WI38 (cell line): ENCODE measurements at regions not wholly inside any gene's neighbourhood (a gene's known extent, or its start where the extent isn't known, plus 50 kb on each side); places are given as distances from the start of the nearest gene placed in this dataset.

Experiments used
- H3K4me3 ChIP-seq: 2 replicates; pipeline ENCODE4 v1.5.1; 2011; ENCODE audit warnings: low read depth, mild to moderate bottlenecking, control low read depth, low read length
- CTCF ChIP-seq: IDR thresholded peaks from 2 replicates; pipeline ENCODE4 v1.5.1; 2012; ENCODE audit warnings: low read depth, mild to moderate bottlenecking, control low read depth, low read length

- no peak for TF ChIP-seq CTCF
- H3K4me3 ChIP-seq, result no peak overlapping the region
Observed at GRCh38 chr14:53609009-53609408, 347.6 kb downstream of the BMP4 start.

DNA sequence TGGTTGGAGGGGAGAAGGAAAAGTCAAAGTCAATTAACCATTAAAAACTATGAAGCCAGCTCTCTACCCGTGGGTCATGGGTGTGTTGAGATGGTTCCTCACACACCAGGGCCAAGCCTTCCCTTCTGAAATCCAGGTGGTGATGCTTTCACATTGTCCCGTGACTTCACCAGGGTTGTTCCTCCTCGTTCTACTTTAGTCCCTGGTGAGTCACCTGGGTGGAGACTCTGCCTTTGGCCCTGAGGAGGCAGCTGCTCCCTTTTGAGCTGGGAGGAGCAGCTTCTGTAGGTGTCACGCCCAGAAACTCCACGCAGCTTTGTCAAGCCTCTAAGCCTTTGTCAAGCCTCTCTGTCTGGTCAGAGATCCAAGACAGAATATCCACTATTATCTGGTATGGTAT, 348.3 kb downstream of the BMP4 start:
- H3K4me3 ChIP-seq, result no peak overlapping the region
- no peak for TF ChIP-seq CTCF

DNA sequence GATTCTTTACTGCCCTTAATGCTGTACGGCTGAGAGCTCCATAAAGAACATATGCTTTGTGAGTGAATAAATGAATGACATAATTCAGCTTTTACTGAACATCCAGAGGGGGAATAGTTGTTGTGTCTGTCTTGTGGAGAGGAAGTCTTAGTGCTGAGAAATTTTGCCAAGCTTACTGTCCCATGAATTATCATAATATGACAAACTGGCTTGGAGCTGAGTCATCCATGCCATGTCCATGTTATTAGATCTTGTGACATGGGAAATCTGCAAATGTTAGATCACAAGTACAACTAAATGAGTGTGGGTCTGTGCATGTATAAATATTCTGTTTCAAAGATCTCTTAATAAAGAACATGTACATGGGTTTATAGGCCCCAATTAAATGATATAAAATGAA, 350.4 kb downstream of the BMP4 start:
- TF ChIP-seq CTCF, result no peak
- H3K4me3 ChIP-seq, result no peak overlapping the region

DNA sequence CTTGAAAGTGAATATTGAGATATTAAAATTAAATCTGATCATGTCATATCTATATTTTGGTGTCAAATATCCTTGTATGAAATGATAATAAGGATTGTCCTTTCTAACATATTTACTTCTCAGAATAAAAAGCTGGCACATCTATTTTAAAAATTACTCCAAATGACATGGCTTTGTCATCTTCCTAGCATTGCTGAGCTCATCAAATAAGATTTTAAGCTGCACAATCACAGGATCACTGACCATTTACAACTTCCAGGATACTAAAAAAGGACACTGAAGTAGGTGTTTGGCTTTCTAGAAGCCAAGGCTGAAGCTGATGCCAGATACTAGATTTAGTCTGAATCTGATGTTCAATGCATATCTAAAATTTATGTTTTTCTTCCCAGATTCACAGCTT, 351.1 kb downstream of the BMP4 start:
- H3K4me3 ChIP-seq, result no peak overlapping the region
- TF ChIP-seq CTCF, result no peak

GRCh38 chr14:53603994-53604393, 352.6 kb downstream of the BMP4 start:
- TF ChIP-seq CTCF, result no peak
- H3K4me3 ChIP-seq, result no peak overlapping the region

GRCh38 chr14:53601409-53601808, 355.2 kb downstream of the BMP4 start:
- H3K4me3 ChIP-seq, result no peak overlapping the region

More at GRCh38 chr14:53601409-53601808, 355.2 kb downstream of the BMP4 start:
- TF ChIP-seq CTCF, result no peak
